ENCODE measurements at regions not wholly inside any gene's neighbourhood (a gene's known extent, or its start where the extent isn't known, plus 50 kb on each side); places are given as distances from the start of the nearest gene placed in this dataset.
A peak's percentile ranks its signal among the peaks of the same experiment; 100 is the strongest.

GRCh38 chr12:96134200-96134599 is 60.0 kb upstream of the ELK3 start:
- no peak for DNase-seq (ENCODE audit: low read depth)

GRCh38 chr12:96136161-96136560 is 58.0 kb upstream of the ELK3 start:
- peak; percentile 73 for DNase-seq (ENCODE audit: low read depth)

- peak; percentile 19 for DNase-seq (ENCODE audit: low read depth)
These were observed 57.3 kb upstream of the ELK3 start for GRCh38 chr12:96136725-96137378.

GRCh38 chr12:96140174-96140573 is 54.0 kb upstream of the ELK3 start:
- DNase-seq (ENCODE audit: low read depth): peak; percentile 59

- peak; percentile 34 for DNase-seq (ENCODE audit: low read depth)
These were observed 52.8 kb upstream of the ELK3 start for GRCh38 chr12:96141216-96141912.

GRCh38 chr12:96143392-96143791 is 50.8 kb upstream of the ELK3 start:
- no peak for DNase-seq (ENCODE audit: low read depth)

- DNase-seq (ENCODE audit: low read depth): no peak
These were observed 50.2 kb upstream of the ELK3 start for GRCh38 chr12:96143827-96144565.
